Heart left ventricle (tissue), 13 donors: ENCODE measurements at regions not wholly inside any gene's neighbourhood (a gene's known extent, or its start where the extent isn't known, plus 50 kb on each side); places are given as distances from the start of the nearest gene placed in this dataset.

Experiments
- POLR2A ChIP-seq, 2 donors: fragments of 450-650 bp; IDR thresholded peaks; one replicate each; pipeline ENCODE4 v1.6.1; 2017; ENCODE audit warnings: antibody characterized with exemption in 2 of 2, mild to moderate bottlenecking in 2 of 2, moderate library complexity in 2 of 2
- TF ChIP-seq, protein P1 (sequence below), 12 donors: fragments of 200-600 bp; sonication (generic) in 4 of 12; IDR thresholded peaks; one replicate each; pipeline versions ENCODE4 v1.5.0 to v1.8.0; 2018 to 2022; ENCODE audit warnings: antibody characterized with exemption in 12 of 12, mild to moderate bottlenecking in 5 of 12
- donor health status: ischemic (EF 13 %, LVEDD 7.1; RV severe dilation, severe dysfunction).
- donor health status: DM: no; HTN: yes; CAD: no.
- donor health status: DM: no; HTN: no; CAD: no.
- donor health status: ischemic (EF 25% LVEDD 6.9; RV normal size, moderate dysfunction).
- donor health status: ischemic (EF 25% LVEDD 5.7; RV mildly dilated, moderate dysfunction).
- donor health status: ischemic (EF 35%, LVEDD 5.7; RV mildly dilated, moderate dysfunction).
- donor health status: nonischemic (EF 11% LVEDD 7.7; RV severe dilation, severe dysfunction).
- donor health status: DM: yes; HTN: yes; CAD: no.
- donor health status: PGD.
- donor health status: ischemic (EF 29% LVEDD 5.4; RV normal size, mild dysfunction).
- donor health status: nonischemic (EF 23%, LVEDD 6.1; RV moderate dilation, normal function).

DNA sequence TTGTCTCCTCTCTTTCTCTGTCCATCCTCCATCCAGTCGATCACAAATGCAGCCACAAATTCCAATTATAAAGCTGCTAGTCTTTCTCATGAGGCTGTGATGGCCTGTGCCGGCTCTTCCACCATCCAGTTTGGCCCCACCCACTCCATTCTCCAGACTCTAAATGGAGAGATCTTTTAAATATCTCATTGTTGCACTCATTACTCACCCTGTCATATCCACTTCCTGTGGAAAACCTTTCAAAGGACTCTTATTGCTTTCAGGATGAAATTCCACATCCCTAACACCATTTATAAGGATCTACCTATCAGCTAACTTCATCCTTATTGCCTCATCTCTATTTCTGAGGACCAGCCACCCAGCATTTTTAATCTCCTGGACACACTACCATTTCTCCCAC, 70.6 kb downstream of the NRN1 start:
- TF ChIP-seq, protein P1, sequence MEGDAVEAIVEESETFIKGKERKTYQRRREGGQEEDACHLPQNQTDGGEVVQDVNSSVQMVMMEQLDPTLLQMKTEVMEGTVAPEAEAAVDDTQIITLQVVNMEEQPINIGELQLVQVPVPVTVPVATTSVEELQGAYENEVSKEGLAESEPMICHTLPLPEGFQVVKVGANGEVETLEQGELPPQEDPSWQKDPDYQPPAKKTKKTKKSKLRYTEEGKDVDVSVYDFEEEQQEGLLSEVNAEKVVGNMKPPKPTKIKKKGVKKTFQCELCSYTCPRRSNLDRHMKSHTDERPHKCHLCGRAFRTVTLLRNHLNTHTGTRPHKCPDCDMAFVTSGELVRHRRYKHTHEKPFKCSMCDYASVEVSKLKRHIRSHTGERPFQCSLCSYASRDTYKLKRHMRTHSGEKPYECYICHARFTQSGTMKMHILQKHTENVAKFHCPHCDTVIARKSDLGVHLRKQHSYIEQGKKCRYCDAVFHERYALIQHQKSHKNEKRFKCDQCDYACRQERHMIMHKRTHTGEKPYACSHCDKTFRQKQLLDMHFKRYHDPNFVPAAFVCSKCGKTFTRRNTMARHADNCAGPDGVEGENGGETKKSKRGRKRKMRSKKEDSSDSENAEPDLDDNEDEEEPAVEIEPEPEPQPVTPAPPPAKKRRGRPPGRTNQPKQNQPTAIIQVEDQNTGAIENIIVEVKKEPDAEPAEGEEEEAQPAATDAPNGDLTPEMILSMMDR (IDR thresholded peaks at IDR 0.05), result no peak
- no peak for TF ChIP-seq POLR2A (IDR thresholded peaks at IDR 0.05)
